ENCODE measurements at regions not wholly inside any gene's neighbourhood (a gene's known extent, or its start where the extent isn't known, plus 50 kb on each side); places are given as distances from the start of the nearest gene placed in this dataset.

- H4K20me1 ChIP-seq (ENCODE audit: insufficient read depth, low read length), result no peaks in the 10 kb centered on the region
- no peaks in the 10 kb centered on the region for H3K4me1 ChIP-seq (ENCODE audit: low read length)
- H3K36me3 ChIP-seq (replicated peaks; ENCODE audit: low read depth, low read length), result no peaks in the 10 kb centered on the region
- TF ChIP-seq CTCF (IDR thresholded peaks at IDR 0.05; ENCODE audit: low read depth, low read length), result no peak
- TF ChIP-seq EZH2phosphoT487 (IDR thresholded peaks at IDR 0.05; ENCODE audit: low read depth), result no peak
- no peak overlapping the region for H3K9ac ChIP-seq (ENCODE audit: low read length)
- no peak overlapping the region for H2AFZ ChIP-seq (ENCODE audit: low read depth, low read length)
- H3K27ac ChIP-seq (ENCODE audit: low read length), result no peak overlapping the region
- no peaks in the 10 kb centered on the region for H3K79me2 ChIP-seq (ENCODE audit: low read length)
- no peak overlapping the region for H3K4me2 ChIP-seq (ENCODE audit: low read length)
- no peaks in the 10 kb centered on the region for H3K9me3 ChIP-seq (ENCODE audit: insufficient read depth, low read length)
- no peak overlapping the region for H3K4me3 ChIP-seq (ENCODE audit: low read length)
- H3K27me3 ChIP-seq (ENCODE audit: low read depth, low read length), result peaks cover 31% of the 10 kb centered on the region
Measured at GRCh38 chr11:45395421-45395820, 109.3 kb upstream of the SYT13 start.

- no peaks in the 10 kb centered on the region for H3K9me3 ChIP-seq (ENCODE audit: insufficient read depth, low read length)
- no peaks in the 10 kb centered on the region for H3K79me2 ChIP-seq (ENCODE audit: low read length)
- H3K27ac ChIP-seq (ENCODE audit: low read length), result no peak overlapping the region
- H3K27me3 ChIP-seq (ENCODE audit: low read depth, low read length), result peaks cover 29% of the 10 kb centered on the region
- H3K9ac ChIP-seq (ENCODE audit: low read length), result no peak overlapping the region
- no peak overlapping the region for H3K4me2 ChIP-seq (ENCODE audit: low read length)
- TF ChIP-seq EZH2phosphoT487 (IDR thresholded peaks at IDR 0.05; ENCODE audit: low read depth) (no peak), CTCF (IDR thresholded peaks at IDR 0.05; ENCODE audit: low read depth, low read length) (no peak)
- H3K4me1 ChIP-seq (ENCODE audit: low read length), result no peaks in the 10 kb centered on the region
- H2AFZ ChIP-seq (ENCODE audit: low read depth, low read length), result no peak overlapping the region
- H3K36me3 ChIP-seq (replicated peaks; ENCODE audit: low read depth, low read length), result no peaks in the 10 kb centered on the region
- no peaks in the 10 kb centered on the region for H4K20me1 ChIP-seq (ENCODE audit: insufficient read depth, low read length)
- no peak overlapping the region for H3K4me3 ChIP-seq (ENCODE audit: low read length)
Measured at GRCh38 chr11:45394294-45395085, 108.3 kb upstream of the SYT13 start.

- H3K27ac ChIP-seq (ENCODE audit: low read length), result no peak overlapping the region
- H4K20me1 ChIP-seq (ENCODE audit: insufficient read depth, low read length), result no peaks in the 10 kb centered on the region
- H3K9ac ChIP-seq (ENCODE audit: low read length), result no peak overlapping the region
- H3K27me3 ChIP-seq (ENCODE audit: low read depth, low read length), result peaks cover 28% of the 10 kb centered on the region
- no peak for TF ChIP-seq CTCF (IDR thresholded peaks at IDR 0.05; ENCODE audit: low read depth, low read length)
- TF ChIP-seq EZH2phosphoT487 (IDR thresholded peaks at IDR 0.05; ENCODE audit: low read depth), result no peak
- no peaks in the 10 kb centered on the region for H3K4me1 ChIP-seq (ENCODE audit: low read length)
- H3K4me2 ChIP-seq (ENCODE audit: low read length), result no peak overlapping the region
- H3K4me3 ChIP-seq (ENCODE audit: low read length), result no peak overlapping the region
- no peaks in the 10 kb centered on the region for H3K9me3 ChIP-seq (ENCODE audit: insufficient read depth, low read length)
- no peak overlapping the region for H2AFZ ChIP-seq (ENCODE audit: low read depth, low read length)
- no peaks in the 10 kb centered on the region for H3K36me3 ChIP-seq (replicated peaks; ENCODE audit: low read depth, low read length)
- H3K79me2 ChIP-seq (ENCODE audit: low read length), result no peaks in the 10 kb centered on the region
Measured at GRCh38 chr11:45393826-45394225, 107.7 kb upstream of the SYT13 start.

- Histone ChIP-seq H4K20me1 (ENCODE audit: insufficient read depth, low read length) (no peaks in the 10 kb centered on the region), H3K27me3 (ENCODE audit: low read depth, low read length) (peaks cover 33% of the 10 kb centered on the region), H3K4me2 (ENCODE audit: low read length) (no peak overlapping the region), H3K27ac (ENCODE audit: low read length) (no peak overlapping the region), H3K79me2 (ENCODE audit: low read length) (no peaks in the 10 kb centered on the region), H3K4me3 (ENCODE audit: low read length) (no peak overlapping the region), H3K4me1 (ENCODE audit: low read length) (no peaks in the 10 kb centered on the region), H2AFZ (ENCODE audit: low read depth, low read length) (no peak overlapping the region), H3K9me3 (ENCODE audit: insufficient read depth, low read length) (no peaks in the 10 kb centered on the region), H3K36me3 (replicated peaks; ENCODE audit: low read depth, low read length) (no peaks in the 10 kb centered on the region), H3K9ac (ENCODE audit: low read length) (no peak overlapping the region)
- TF ChIP-seq CTCF (IDR thresholded peaks at IDR 0.05; ENCODE audit: low read depth, low read length) (no peak), EZH2phosphoT487 (IDR thresholded peaks at IDR 0.05; ENCODE audit: low read depth) (no peak)
Measured at GRCh38 chr11:45393334-45393733, 107.2 kb upstream of the SYT13 start.

Measured in OCI-LY3 (cell line).